ENCODE measurements at regions not wholly inside any gene's neighbourhood (a gene's known extent, or its start where the extent isn't known, plus 50 kb on each side); places are given as distances from the start of the nearest gene placed in this dataset.

GRCh38 chr6:139762587-139763031 lies 388.2 kb upstream of the CITED2 start:
- TF ChIP-seq CTCF (IDR thresholded peaks at IDR 0.05), result no peak
- TF ChIP-seq ZFX (IDR thresholded peaks at IDR 0.05; ENCODE audit: borderline replicate concordance), result no peak
